Esophagus (tissue), 2 donors: ENCODE measurements at regions not wholly inside any gene's neighbourhood (a gene's known extent, or its start where the extent isn't known, plus 50 kb on each side); places are given as distances from the start of the nearest gene placed in this dataset.

Source experiments
- H3K27ac ChIP-seq, 2 donors: one replicate each; pipeline ENCODE4 v1.5.1; 2013; ENCODE audit warnings: low read depth in 2 of 2, mild to moderate bottlenecking in 2 of 2, inconsistent platforms in 1 of 2, low read length in 1 of 2, moderate library complexity in 1 of 2
- H3K27me3 ChIP-seq, 2 donors: one replicate each; pipeline ENCODE4 v1.6.1; 2013; ENCODE audit warnings: low read length in 2 of 2, control low read depth in 1 of 2, mild to moderate bottlenecking in 1 of 2; ENCODE audit not compliant: insufficient read depth in 2 of 2, control insufficient read depth in 1 of 2
- H3K36me3 ChIP-seq, 2 donors: one replicate each; pipeline ENCODE4 v1.6.1; 2013; ENCODE audit warnings: low read length in 1 of 2; ENCODE audit not compliant: control insufficient read depth in 2 of 2, insufficient read depth in 2 of 2
- H3K4me1 ChIP-seq, 2 donors: one replicate each; pipeline ENCODE4 v1.6.1; 2013; ENCODE audit warnings: low read length in 1 of 2; ENCODE audit not compliant: control insufficient read depth in 2 of 2, insufficient read depth in 2 of 2
- H3K4me3 ChIP-seq, 2 donors: one replicate each; pipeline ENCODE4 v1.5.1; 2013; ENCODE audit warnings: low read length in 2 of 2, mild to moderate bottlenecking in 2 of 2, low read depth in 1 of 2, moderate library complexity in 1 of 2
- H3K9me3 ChIP-seq, 2 donors: one replicate each; pipeline ENCODE4 v1.6.1; 2013; ENCODE audit warnings: mild to moderate bottlenecking in 2 of 2, low read depth in 1 of 2, low read length in 1 of 2, moderate library complexity in 1 of 2; ENCODE audit not compliant: control insufficient read depth in 2 of 2, insufficient read depth in 1 of 2
- WGBS, 2 donors: extraction: QIAGEN DNeasy Blood & Tissue Kit; methylation state at CpG; one replicate each; pipeline ENCODE4 v1.1.7; 2013; 5-methylcytosine and 5-hydroxymethylcytosine counted together
- donor health status: healthy with polysubstance abuse.
- donor health status: Bipolar disorder and iron deficiency.

DNA sequence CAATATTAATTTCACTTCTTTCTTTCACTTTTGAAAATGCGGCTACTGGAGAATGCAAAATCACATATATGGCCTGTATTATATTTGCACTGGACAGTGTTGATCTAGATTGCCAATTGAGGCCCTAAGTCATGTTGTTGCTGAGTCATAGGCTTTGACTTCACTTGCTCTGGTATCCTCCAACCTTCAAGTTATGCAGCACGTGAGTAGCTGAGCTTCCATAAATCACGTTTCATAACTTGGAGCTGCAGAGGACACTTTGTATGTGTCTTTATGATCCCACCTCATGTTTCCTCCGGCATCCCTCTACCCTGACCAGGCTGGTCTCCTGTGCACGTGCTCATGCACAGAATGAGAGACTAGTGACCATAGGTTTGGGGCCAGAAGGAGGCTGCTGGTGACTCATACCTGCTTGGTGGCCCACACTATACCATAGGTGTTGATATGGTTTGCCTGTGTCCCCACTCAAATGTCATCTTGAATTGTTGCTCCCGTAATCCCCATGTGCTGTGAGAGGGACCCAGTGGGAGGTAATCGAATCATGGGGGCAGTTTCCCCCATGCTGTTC lies 103.0 kb upstream of the TSPAN2 start:
- no peaks in the 10 kb centered on the region for H3K27me3 ChIP-seq
- H3K4me1 ChIP-seq, result peaks cover 0 to 2% of the 10 kb centered on the region in 2 donors
- H3K27ac ChIP-seq, result no peak overlapping the region
- 82 to 84% methylated on average over 7 of the region's 7 CpGs for WGBS, 2 donors
- no peaks in the 10 kb centered on the region for H3K9me3 ChIP-seq
- H3K4me3 ChIP-seq, result no peak overlapping the region
- no peaks in the 10 kb centered on the region for H3K36me3 ChIP-seq

DNA sequence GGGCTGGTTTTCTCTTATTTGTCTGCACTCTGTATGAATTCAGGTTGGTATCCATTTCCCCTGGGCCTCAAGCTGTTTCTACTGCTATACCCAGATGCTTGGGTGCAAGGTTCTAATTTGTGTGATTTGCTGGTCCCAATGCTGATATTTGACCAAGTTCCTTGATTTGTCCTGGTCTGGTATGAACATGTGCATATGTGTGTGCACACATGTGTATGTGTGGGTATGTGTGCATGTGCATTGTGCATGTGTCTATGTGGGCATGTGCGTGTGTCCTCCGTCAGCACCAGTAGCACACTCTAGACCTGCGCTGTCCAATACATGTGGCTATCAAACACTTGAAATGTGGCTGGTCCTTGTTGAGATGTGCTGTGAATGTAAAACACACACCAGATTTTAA lies 102.4 kb upstream of the TSPAN2 start:
- Histone ChIP-seq H3K27me3 (no peaks in the 10 kb centered on the region), H3K4me3 (no peak overlapping the region), H3K36me3 (no peaks in the 10 kb centered on the region), H3K9me3 (no peaks in the 10 kb centered on the region), H3K4me1 (peaks cover 0 to 2% of the 10 kb centered on the region in 2 donors), H3K27ac (no peak overlapping the region)
- 97 to 99% methylated on average over 3 of the region's 3 CpGs for WGBS, 2 donors

DNA sequence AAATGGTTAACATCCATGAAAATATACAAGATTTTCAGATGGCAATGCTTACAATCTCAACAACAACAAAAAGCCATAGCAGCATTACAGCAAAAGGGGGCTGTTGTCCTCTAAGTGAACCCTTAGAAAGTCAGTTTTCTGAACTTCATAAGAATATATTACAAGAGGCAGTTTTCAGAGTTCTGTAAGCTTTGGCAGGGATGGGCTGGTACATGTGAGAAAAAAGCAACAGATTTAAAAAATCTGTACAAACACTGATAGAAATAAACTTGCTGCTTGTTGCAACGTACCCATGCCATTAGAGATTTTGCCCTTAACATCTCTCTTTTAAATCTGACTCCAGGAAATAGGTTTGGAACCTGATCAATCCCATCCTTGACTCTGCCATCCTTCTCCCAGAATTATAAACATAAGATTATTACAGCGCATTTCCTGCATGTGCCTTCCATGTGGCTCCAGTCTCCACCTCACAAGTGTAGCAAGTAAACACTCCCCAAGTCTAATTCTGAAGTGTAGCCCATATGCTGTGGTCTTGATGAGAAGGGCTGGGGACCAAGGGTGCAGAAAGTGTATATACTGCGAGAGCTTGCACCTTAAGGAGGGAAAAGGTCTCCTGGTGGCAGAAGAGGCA lies 101.4 kb upstream of the TSPAN2 start:
- Histone ChIP-seq H3K27me3 (no peaks in the 10 kb centered on the region), H3K27ac (no peak overlapping the region), H3K4me1 (peaks cover 0 to 2% of the 10 kb centered on the region in 2 donors), H3K36me3 (no peaks in the 10 kb centered on the region), H3K4me3 (no peak overlapping the region), H3K9me3 (no peaks in the 10 kb centered on the region)
- 72 to 74% methylated on average over 3 of the region's 3 CpGs for WGBS, 2 donors

GRCh38 chr1:115189814-115190539 lies 100.7 kb upstream of the TSPAN2 start:
- WGBS, 2 donors, result 59 to 60% methylated on average over 5 of the region's 5 CpGs
- no peaks in the 10 kb centered on the region for H3K9me3 ChIP-seq
- H3K27ac ChIP-seq, result no peak overlapping the region
- H3K4me1 ChIP-seq, result peaks cover 0 to 2% of the 10 kb centered on the region in 2 donors
- H3K36me3 ChIP-seq, result no peaks in the 10 kb centered on the region
- H3K27me3 ChIP-seq, result no peaks in the 10 kb centered on the region
- no peak overlapping the region for H3K4me3 ChIP-seq

DNA sequence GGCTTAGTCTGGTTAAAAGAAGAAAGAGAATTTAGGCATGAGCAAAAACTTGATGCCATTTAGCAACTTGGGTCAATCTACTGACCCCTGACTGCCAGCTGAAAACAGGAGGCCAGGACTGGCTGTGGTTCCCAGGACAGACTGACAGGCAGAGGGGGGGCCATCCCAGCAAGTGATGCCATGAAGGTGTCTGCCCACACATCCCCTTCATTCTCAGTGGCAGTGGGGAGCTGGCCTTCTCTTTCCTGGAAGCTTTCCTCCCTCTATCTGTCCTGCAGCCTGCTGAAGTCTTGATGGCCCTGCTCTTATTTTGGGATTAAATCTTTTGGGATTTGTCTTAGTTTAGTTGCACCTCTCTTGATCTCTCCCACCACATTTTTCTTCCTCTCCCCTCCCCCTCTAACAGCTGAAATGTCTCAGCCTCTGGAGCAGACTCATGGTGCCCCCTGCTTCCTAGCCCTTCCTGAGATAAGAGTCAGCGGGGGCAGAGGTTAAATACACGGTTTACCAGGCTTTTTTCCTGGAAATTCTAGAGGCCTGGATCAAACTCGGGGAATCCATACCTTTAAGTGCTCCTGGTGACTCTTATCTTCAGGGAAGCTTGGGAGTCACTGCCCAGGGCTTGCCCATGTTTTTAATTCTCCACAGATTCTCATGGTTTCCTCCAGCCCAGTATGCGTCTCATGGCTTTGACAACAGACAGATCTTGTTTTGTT lies 99.5 kb upstream of the TSPAN2 start:
- Histone ChIP-seq H3K27ac (no peak overlapping the region), H3K4me1 (peaks cover 0 to 2% of the 10 kb centered on the region in 2 donors), H3K9me3 (no peaks in the 10 kb centered on the region), H3K4me3 (no peak overlapping the region), H3K27me3 (no peaks in the 10 kb centered on the region), H3K36me3 (no peaks in the 10 kb centered on the region)
- 80 to 86% methylated on average over 4 of the region's 4 CpGs for WGBS, 2 donors

GRCh38 chr1:115186711-115187265 lies 97.5 kb upstream of the TSPAN2 start:
- WGBS, 2 donors, result 76% methylated on average over 8 of the region's 8 CpGs
- H3K27me3 ChIP-seq, result no peaks in the 10 kb centered on the region
- peaks cover 0 to 2% of the 10 kb centered on the region in 2 donors for H3K4me1 ChIP-seq
- no peak overlapping the region for H3K4me3 ChIP-seq
- H3K9me3 ChIP-seq, result no peaks in the 10 kb centered on the region
- no peak overlapping the region for H3K27ac ChIP-seq
- no peaks in the 10 kb centered on the region for H3K36me3 ChIP-seq

GRCh38 chr1:115185336-115185735 lies 96.0 kb upstream of the TSPAN2 start:
- Histone ChIP-seq H3K9me3 (no peaks in the 10 kb centered on the region), H3K36me3 (no peaks in the 10 kb centered on the region), H3K4me3 (no peak overlapping the region), H3K4me1 (peaks cover 0 to 2% of the 10 kb centered on the region in 2 donors), H3K27ac (no peak overlapping the region), H3K27me3 (no peaks in the 10 kb centered on the region)
- WGBS, 2 donors, result 88 to 90% methylated on average over 4 of the region's 4 CpGs

GRCh38 chr1:115184951-115185331 lies 95.6 kb upstream of the TSPAN2 start:
- Histone ChIP-seq H3K27ac (no peak overlapping the region), H3K4me1 (peaks cover 0 to 2% of the 10 kb centered on the region in 2 donors), H3K36me3 (no peaks in the 10 kb centered on the region), H3K4me3 (no peak overlapping the region), H3K9me3 (no peaks in the 10 kb centered on the region), H3K27me3 (no peaks in the 10 kb centered on the region)
- WGBS, 2 donors, result 89 to 93% methylated on average over 5 of the region's 5 CpGs

DNA sequence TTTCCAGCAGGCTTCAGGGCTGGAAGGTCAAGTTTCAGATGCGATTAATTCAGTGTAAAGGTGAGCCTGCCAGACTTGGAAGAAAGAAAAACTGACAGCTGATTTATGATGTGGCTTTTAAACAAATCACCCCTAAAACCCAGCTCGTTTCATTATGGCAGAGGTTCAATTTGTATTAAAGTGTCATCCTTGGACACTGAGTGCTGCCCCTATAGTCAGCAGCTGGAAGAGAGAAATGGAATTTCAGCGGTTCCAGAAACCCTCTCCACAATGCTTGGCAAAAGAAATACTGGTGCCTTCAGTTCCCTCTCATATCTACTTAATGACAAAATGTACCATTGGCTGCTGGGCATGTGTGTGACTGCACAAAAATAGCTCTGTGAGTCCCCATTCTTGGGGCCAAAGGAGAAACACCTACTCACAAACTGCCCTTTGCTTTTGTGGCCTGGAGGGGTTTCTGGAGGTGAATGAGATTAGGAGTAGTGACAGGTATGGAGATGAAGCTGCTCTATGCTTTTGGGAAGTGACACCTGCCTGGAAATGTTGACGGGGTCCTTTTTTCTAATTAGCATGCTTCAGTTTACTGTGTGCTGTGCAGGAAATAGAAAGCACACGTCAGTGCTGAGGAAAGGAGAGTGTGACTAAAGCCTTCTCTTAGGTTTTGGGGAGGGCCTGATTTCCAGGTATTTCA lies 95.1 kb upstream of the TSPAN2 start:
- WGBS, 2 donors, result 50 to 67% methylated on average over 5 of the region's 5 CpGs
- H3K4me1 ChIP-seq, result peaks cover 0 to 2% of the 10 kb centered on the region in 2 donors
- no peak overlapping the region for H3K27ac ChIP-seq

More for the DNA sequence above, 95.1 kb upstream of the TSPAN2 start:
- Histone ChIP-seq H3K9me3 (no peaks in the 10 kb centered on the region), H3K27me3 (no peaks in the 10 kb centered on the region), H3K36me3 (no peaks in the 10 kb centered on the region), H3K4me3 (no peak overlapping the region)
